A549 (cell line): ENCODE measurements at regions not wholly inside any gene's neighbourhood (a gene's known extent, or its start where the extent isn't known, plus 50 kb on each side); places are given as distances from the start of the nearest gene placed in this dataset.

ENCODE experiments used
- MAFK ChIP-seq: fragments of 450-650 bp; IDR thresholded peaks from 2 replicates; pipeline ENCODE4 v1.6.1; 2014; ENCODE audit not compliant: partially characterized antibody
- MAZ ChIP-seq: fragments of 150-350 bp; IDR thresholded peaks from 2 replicates; pipeline ENCODE4 v1.6.1; 2014; ENCODE audit warnings: antibody characterized with exemption, low read depth, low read length, borderline replicate concordance
- PHF8 ChIP-seq: fragments of 200-600 bp; sonication (generic); IDR thresholded peaks from 2 replicates; pipeline ENCODE4 v1.6.1; 2016; ENCODE audit warnings: low read depth, mild to moderate bottlenecking, antibody characterized with exemption, moderate library complexity, borderline replicate concordance
- RAD21 ChIP-seq, 2 experiments: fragments of >200 bp in 1 of 2; sonication (Bioruptor Twin) in 1 of 2; formaldehyde crosslinking in 1 of 2; IDR thresholded peaks in 1 of 2; conservative IDR thresholded peaks in 1 of 2; 2 replicates in 1 of 2; 3 replicates in 1 of 2; pipeline ENCODE4 v1.6.1; 2012 to 2018; ENCODE audit warnings: inconsistent platforms in 1 of 2
- SMC3 ChIP-seq: fragments of >200 bp; sonication (Bioruptor Twin); formaldehyde crosslinking; IDR thresholded peaks from 3 replicates; pipeline ENCODE4 v1.6.1; 2018; ENCODE audit warnings: inconsistent platforms
- TF ChIP-seq, protein P1 (sequence below): fragments of 150-350 bp; IDR thresholded peaks from 2 replicates; pipeline ENCODE4 v1.6.1; 2014; ENCODE audit warnings: low read depth, mild to moderate bottlenecking, low read length
- TF ChIP-seq, protein P2 (sequence below): fragments of >200 bp; sonication (Bioruptor Twin); formaldehyde crosslinking; IDR thresholded peaks from 3 replicates; pipeline ENCODE4 v1.5.1; 2016

DNA sequence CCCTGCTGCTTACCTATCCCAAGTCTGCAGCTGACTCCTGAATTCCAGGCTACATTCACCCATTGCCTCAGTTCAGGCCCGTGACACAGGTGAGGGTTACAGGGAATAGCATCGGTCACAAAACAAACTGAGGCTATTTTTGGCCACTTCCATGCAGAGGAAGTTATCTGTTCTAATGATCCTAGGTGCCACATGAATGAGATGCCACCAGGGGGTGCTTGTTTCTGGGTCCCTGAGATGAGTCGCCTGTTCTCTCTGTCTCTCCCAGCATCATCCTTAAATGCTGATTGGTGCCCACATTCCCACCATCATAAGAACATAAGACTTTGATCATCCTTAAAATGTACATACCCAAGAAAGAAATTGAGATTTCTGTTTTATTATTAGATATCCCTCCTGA, 119.0 kb upstream of the CELF4 start:
- TF ChIP-seq, protein P1, sequence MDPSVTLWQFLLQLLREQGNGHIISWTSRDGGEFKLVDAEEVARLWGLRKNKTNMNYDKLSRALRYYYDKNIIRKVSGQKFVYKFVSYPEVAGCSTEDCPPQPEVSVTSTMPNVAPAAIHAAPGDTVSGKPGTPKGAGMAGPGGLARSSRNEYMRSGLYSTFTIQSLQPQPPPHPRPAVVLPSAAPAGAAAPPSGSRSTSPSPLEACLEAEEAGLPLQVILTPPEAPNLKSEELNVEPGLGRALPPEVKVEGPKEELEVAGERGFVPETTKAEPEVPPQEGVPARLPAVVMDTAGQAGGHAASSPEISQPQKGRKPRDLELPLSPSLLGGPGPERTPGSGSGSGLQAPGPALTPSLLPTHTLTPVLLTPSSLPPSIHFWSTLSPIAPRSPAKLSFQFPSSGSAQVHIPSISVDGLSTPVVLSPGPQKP, result no peak
- no peak for TF ChIP-seq PHF8
- TF ChIP-seq, protein P2, sequence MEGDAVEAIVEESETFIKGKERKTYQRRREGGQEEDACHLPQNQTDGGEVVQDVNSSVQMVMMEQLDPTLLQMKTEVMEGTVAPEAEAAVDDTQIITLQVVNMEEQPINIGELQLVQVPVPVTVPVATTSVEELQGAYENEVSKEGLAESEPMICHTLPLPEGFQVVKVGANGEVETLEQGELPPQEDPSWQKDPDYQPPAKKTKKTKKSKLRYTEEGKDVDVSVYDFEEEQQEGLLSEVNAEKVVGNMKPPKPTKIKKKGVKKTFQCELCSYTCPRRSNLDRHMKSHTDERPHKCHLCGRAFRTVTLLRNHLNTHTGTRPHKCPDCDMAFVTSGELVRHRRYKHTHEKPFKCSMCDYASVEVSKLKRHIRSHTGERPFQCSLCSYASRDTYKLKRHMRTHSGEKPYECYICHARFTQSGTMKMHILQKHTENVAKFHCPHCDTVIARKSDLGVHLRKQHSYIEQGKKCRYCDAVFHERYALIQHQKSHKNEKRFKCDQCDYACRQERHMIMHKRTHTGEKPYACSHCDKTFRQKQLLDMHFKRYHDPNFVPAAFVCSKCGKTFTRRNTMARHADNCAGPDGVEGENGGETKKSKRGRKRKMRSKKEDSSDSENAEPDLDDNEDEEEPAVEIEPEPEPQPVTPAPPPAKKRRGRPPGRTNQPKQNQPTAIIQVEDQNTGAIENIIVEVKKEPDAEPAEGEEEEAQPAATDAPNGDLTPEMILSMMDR, result no peak
- no peak for TF ChIP-seq MAZ
- TF ChIP-seq SMC3, result no peak
- TF ChIP-seq RAD21 (conservative IDR thresholded peaks at IDR 0.05 in 1 of 2, IDR thresholded peaks at IDR 0.05 in 1 of 2), result no peak
- TF ChIP-seq MAFK, result no peak
